Breast epithelium (tissue), 3 donors: ENCODE measurements at regions not wholly inside any gene's neighbourhood (a gene's known extent, or its start where the extent isn't known, plus 50 kb on each side); places are given as distances from the start of the nearest gene placed in this dataset.

ENCODE experiments used
- CTCF ChIP-seq, 3 donors: fragments of 450-650 bp; IDR thresholded peaks; one replicate each; pipeline ENCODE4 v1.5.1; 2016 to 2017; ENCODE audit warnings: antibody characterized with exemption in 3 of 3, mild to moderate bottlenecking in 3 of 3, moderate library complexity in 3 of 3
- POLR2A ChIP-seq: fragments of 450-650 bp; IDR thresholded peaks from one replicate; pipeline ENCODE4 v1.6.1; 2016; ENCODE audit warnings: antibody characterized with exemption, mild to moderate bottlenecking, moderate library complexity
- POLR2AphosphoS5 ChIP-seq, 3 donors: sonication (generic); formaldehyde crosslinking; IDR thresholded peaks; one replicate each; pipeline ENCODE4 v1.6.1; 2017; ENCODE audit warnings: antibody characterized with exemption in 3 of 3

- no peak for TF ChIP-seq CTCF (IDR thresholded peaks at IDR 0.05)
- TF ChIP-seq POLR2A, result no peak
- TF ChIP-seq POLR2AphosphoS5 (IDR thresholded peaks at IDR 0.05), result no peak
These were observed 126.4 kb upstream of the PCED1B start for GRCh38 chr12:46952880-46953483.
